B cell (primary cell): ENCODE measurements at regions not wholly inside any gene's neighbourhood (a gene's known extent, or its start where the extent isn't known, plus 50 kb on each side); places are given as distances from the start of the nearest gene placed in this dataset.

ENCODE experiments used
- ATAC-seq: fragments of 200-7000 bp; cut with Tn5 transposase; one replicate; pipeline ENCODE4 v1.10.0; 2021; ENCODE audit warnings: low read depth, mild to moderate bottlenecking, moderate number of reproducible peaks, moderate library complexity
- CTCF ChIA-PET: fragments of 350-600 bp; sonication (Branson Sonifier 250); formaldehyde crosslinking; loops from one replicate; lab custom pipeline; 2021; ENCODE audit warnings: antibody characterized with exemption, inconsistent platforms; lab: Charles Lee
- POLR2A ChIA-PET: fragments of 350-600 bp; sonication (Branson Sonifier 250); formaldehyde crosslinking; loops from one replicate; lab custom pipeline; 2021; ENCODE audit warnings: antibody characterized with exemption; lab: Charles Lee
- DNase-seq: peaks from one replicate; pipeline ENCODE4 v3.0.0; 2013
- H2AFZ ChIP-seq: 2 replicates; pipeline ENCODE4 v1.6.1; 2012; ENCODE audit warnings: mild to moderate bottlenecking, low read depth, low read length; ENCODE audit not compliant: insufficient read depth, poor library complexity, severe bottlenecking
- H3K27ac ChIP-seq, 2 donors: 1 replicate in 1 of 2; 2 replicates in 1 of 2; pipeline ENCODE4 v1.5.1; 2012 to 2013; ENCODE audit warnings: low read length in 2 of 2, mild to moderate bottlenecking in 2 of 2, moderate library complexity in 1 of 2
- H3K27me3 ChIP-seq, 4 experiments: fragments of 200-600 bp in 1 of 4; sonication (generic) in 1 of 4; replicated peaks in 1 of 4; 1 replicate in 2 of 4; 2 replicates in 2 of 4; pipeline versions ENCODE4 v1.6.1 to v1.7.0; 2013 to 2016; ENCODE audit warnings: low read length in 3 of 4, mild to moderate bottlenecking in 2 of 4, mixed read lengths in 1 of 4, moderate library complexity in 1 of 4; ENCODE audit not compliant: insufficient read depth in 4 of 4, control insufficient read depth in 3 of 4; ENCODE audit errors: control extremely low read depth in 1 of 4
- H3K36me3 ChIP-seq, 2 experiments: replicated peaks in 1 of 2; 1 replicate in 1 of 2; 2 replicates in 1 of 2; pipeline versions ENCODE4 v1.6.1 to v1.7.1; 2013; ENCODE audit warnings: low read length in 1 of 2; ENCODE audit not compliant: insufficient read depth in 2 of 2, control insufficient read depth in 1 of 2; ENCODE audit errors: control extremely low read depth in 1 of 2, extremely low read depth in 1 of 2
- H3K4me1 ChIP-seq, 2 donors: fragments of 200-600 bp in 1 of 2; sonication (generic) in 1 of 2; 1 replicate in 1 of 2; 2 replicates in 1 of 2; pipeline versions ENCODE4 v1.5.1 to v1.6.1; 2013 to 2017; ENCODE audit warnings: low read length in 2 of 2; ENCODE audit not compliant: control insufficient read depth in 2 of 2, insufficient read depth in 2 of 2
- H3K4me2 ChIP-seq: replicated peaks from 2 replicates; pipeline ENCODE3; 2012; ENCODE audit warnings: mild to moderate bottlenecking, low read depth, low read length; ENCODE audit not compliant: poor library complexity, severe bottlenecking
- H3K4me3 ChIP-seq, 5 experiments: fragments of 200-600 bp in 1 of 5; sonication (generic) in 1 of 5; 1 replicate in 3 of 5; 2 replicates in 2 of 5; pipeline versions ENCODE4 v1.5.1 to v1.7.0; 2011 to 2016; ENCODE audit warnings: low read length in 4 of 5, mild to moderate bottlenecking in 4 of 5, low read depth in 2 of 5, control low read depth in 1 of 5, moderate library complexity in 1 of 5; ENCODE audit not compliant: insufficient read depth in 1 of 5; ENCODE audit errors: control extremely low read depth in 1 of 5, extremely low read depth in 1 of 5
- H3K79me2 ChIP-seq: fragments of 200-600 bp; sonication (generic); one replicate; pipeline ENCODE4 v1.6.0; 2016; ENCODE audit warnings: low read length; ENCODE audit not compliant: control insufficient read depth, insufficient read depth
- H3K9ac ChIP-seq: fragments of 200-600 bp; sonication (generic); 2 replicates; pipeline ENCODE4 v1.6.1; 2017; ENCODE audit warnings: mild to moderate bottlenecking, low read length, moderate library complexity
- H3K9me3 ChIP-seq, 3 donors: one replicate each; pipeline versions ENCODE4 v1.6.1 to v1.7.1; 2013; ENCODE audit warnings: low read length in 2 of 3; ENCODE audit not compliant: control insufficient read depth in 2 of 3, insufficient read depth in 1 of 3; ENCODE audit errors: control extremely low read depth in 1 of 3
- H4K20me1 ChIP-seq: 2 replicates; pipeline ENCODE4 v1.6.0; 2012; ENCODE audit warnings: mild to moderate bottlenecking, low read length; ENCODE audit not compliant: insufficient read depth, control insufficient read depth, poor library complexity, severe bottlenecking
- H3K27ac Mint-ChIP-seq: one replicate; pipeline ENCODE4 v1.8.0; 2021; ENCODE audit warnings: mixed read lengths
- H3K27me3 Mint-ChIP-seq: one replicate; pipeline ENCODE4 v1.8.0; 2021; ENCODE audit warnings: mixed read lengths
- H3K4me1 Mint-ChIP-seq: one replicate; pipeline ENCODE4 v1.8.0; 2021; ENCODE audit warnings: mixed read lengths
- H3K4me3 Mint-ChIP-seq: one replicate; pipeline ENCODE4 v1.8.0; 2021; ENCODE audit warnings: mixed read lengths
- H3K9me3 Mint-ChIP-seq: one replicate; pipeline ENCODE4 v1.8.0; 2022; ENCODE audit warnings: mixed read lengths; ENCODE audit not compliant: insufficient read depth
- CTCF ChIP-seq: fragments of 200-600 bp; IDR thresholded peaks from one replicate; pipeline ENCODE4 v1.8.0; 2022; ENCODE audit warnings: antibody characterized with exemption, mild to moderate bottlenecking
- EZH2 ChIP-seq: IDR thresholded peaks from 2 replicates; pipeline ENCODE4 v1.6.1; 2012; ENCODE audit warnings: borderline replicate concordance, low read depth, mild to moderate bottlenecking, moderate library complexity, low read length; ENCODE audit not compliant: insufficient read depth, poor library complexity, severe bottlenecking
- whole genome bisulfite sequencing: methylation state at CpG from one replicate; pipeline ENCODE4 v1.1.5; 2013; ENCODE audit warnings: missing lambda C conversion rate; ENCODE audit not compliant: insufficient coverage; 5-methylcytosine and 5-hydroxymethylcytosine counted together
- intact Hi-C: fragments of 100-400 bp; cut with micrococcal nuclease; formaldehyde crosslinking; loops from one replicate; pipeline ENCODE4 v1.10.0; 2022

GRCh38 chr18:14922965-14923565, 175.1 kb downstream of the ANKRD30B start:
- peaks cover 2% of the 10 kb centered on the region for H3K4me1 Mint-ChIP-seq
- Histone ChIP-seq H3K4me1 (no peaks in the 10 kb centered on the region), H3K9me3 (peaks cover 0 to 16% (median 0%) of the 10 kb centered on the region in 3 donors), H4K20me1 (no peaks in the 10 kb centered on the region), H3K27me3 (no peaks in the 10 kb centered on the region), H2AFZ (no peak overlapping the region), H3K4me3 (no peak overlapping the region), H3K27ac (no peak overlapping the region), H3K4me2 (no peak overlapping the region), H3K9ac (no peak overlapping the region), H3K79me2 (no peaks in the 10 kb centered on the region), H3K36me3 (no peaks in the 10 kb centered on the region)
- DNase-seq: no peak
- ChIA-PET POLR2A (no interaction called here), CTCF (no interaction called here)
- no peak overlapping the region for H3K4me3 Mint-ChIP-seq
- ATAC-seq: no peak
- H3K9me3 Mint-ChIP-seq: peaks cover 3% of the 10 kb centered on the region
- intact Hi-C loops: no loop called here
- no peak for TF ChIP-seq EZH2
- no peak for TF ChIP-seq CTCF
- no peak overlapping the region for H3K27ac Mint-ChIP-seq
- no peaks in the 10 kb centered on the region for H3K27me3 Mint-ChIP-seq
- 67% methylated on average over 4 of the region's 4 CpGs for WGBS

- Histone ChIP-seq H3K4me3 (no peak overlapping the region), H3K79me2 (no peaks in the 10 kb centered on the region), H3K4me1 (no peaks in the 10 kb centered on the region), H3K9ac (no peak overlapping the region), H3K36me3 (no peaks in the 10 kb centered on the region), H4K20me1 (no peaks in the 10 kb centered on the region), H3K27me3 (no peaks in the 10 kb centered on the region), H3K9me3 (peaks cover 0 to 16% (median 0%) of the 10 kb centered on the region in 3 donors), H2AFZ (no peak overlapping the region), H3K4me2 (no peak overlapping the region), H3K27ac (no peak overlapping the region)
- ATAC-seq (no peak), DNase-seq (no peak)
- Mint-ChIP-seq H3K4me1 (peaks cover 2% of the 10 kb centered on the region), H3K27me3 (no peaks in the 10 kb centered on the region), H3K9me3 (peaks cover 3% of the 10 kb centered on the region), H3K27ac (no peak overlapping the region), H3K4me3 (no peak overlapping the region)
- TF ChIP-seq EZH2 (no peak), CTCF (no peak)
- intact Hi-C loops: no loop called here
- CTCF ChIA-PET: no interaction called here
- WGBS: 100% methylated on average over 1 of the region's 4 CpGs
- POLR2A ChIA-PET: no interaction called here
Observed at GRCh38 chr18:14924226-14924625, 176.3 kb downstream of the ANKRD30B start.
